Cardiac fibroblast (primary cell): ENCODE measurements at regions not wholly inside any gene's neighbourhood (a gene's known extent, or its start where the extent isn't known, plus 50 kb on each side); places are given as distances from the start of the nearest gene placed in this dataset.
"Not testable (repeated sequence)": the region's sequence is repeated elsewhere in the genome, so short reads cannot be mapped to it uniquely, and the experiment has no call there.

ENCODE experiments used
- DNase-seq, 2 donors: peaks; one replicate each; pipeline versions ENCODE4 v3.0.0 to v3.0.0-alpha.2; 2010; ENCODE audit warnings: low read depth in 2 of 2
- H3K4me3 ChIP-seq, 2 donors: replicated peaks in 1 of 2; 1 replicate in 1 of 2; 2 replicates in 1 of 2; pipeline ENCODE4 v1.5.1; 2011; ENCODE audit warnings: low read depth in 2 of 2, low read length in 2 of 2, mild to moderate bottlenecking in 2 of 2, moderate library complexity in 1 of 2
- TF ChIP-seq, protein P1 (sequence below): IDR thresholded peaks from one replicate; pipeline ENCODE4 v1.5.1; 2011; ENCODE audit warnings: low read depth, mild to moderate bottlenecking, low read length, inconsistent platforms

DNA sequence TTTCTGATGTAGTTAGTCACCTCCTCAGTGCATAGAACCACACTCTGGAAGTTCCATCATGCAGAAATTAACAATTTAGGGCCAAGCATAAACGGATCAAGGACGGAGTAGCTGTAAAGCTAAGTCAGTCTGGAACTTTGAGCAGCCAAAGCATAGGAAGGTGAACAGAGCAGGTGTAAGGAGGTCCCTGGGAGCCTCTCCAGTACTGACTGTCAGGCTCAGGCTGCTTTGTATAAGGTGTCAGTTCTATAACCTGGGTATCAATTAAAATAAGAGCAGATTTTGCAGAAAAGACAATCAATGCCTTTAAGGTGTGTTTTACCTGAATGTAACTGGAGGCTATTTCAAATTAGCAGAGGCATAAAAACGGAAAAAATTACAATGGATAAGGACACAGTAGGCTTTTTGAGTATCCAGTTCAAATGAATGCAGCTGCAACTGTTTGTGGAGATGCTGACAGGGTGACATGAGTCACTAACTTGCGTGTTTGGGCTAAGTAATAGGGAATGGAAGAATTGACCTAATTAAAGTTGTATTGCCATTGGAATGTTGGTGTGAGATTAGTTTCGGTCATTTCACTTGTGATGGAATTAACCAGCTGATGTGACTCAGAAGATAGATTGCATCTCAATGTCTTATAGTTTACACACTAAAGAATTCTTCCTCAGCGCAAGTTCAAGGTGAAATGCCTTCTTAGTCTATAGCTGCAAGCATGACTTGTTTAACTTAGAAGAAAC is 417.9 kb upstream of the CNTNAP2 start:
- DNase-seq: peak in 1 of 2 donors; percentile 9
- H3K4me3 ChIP-seq: no peak overlapping the region
- TF ChIP-seq, protein P1, sequence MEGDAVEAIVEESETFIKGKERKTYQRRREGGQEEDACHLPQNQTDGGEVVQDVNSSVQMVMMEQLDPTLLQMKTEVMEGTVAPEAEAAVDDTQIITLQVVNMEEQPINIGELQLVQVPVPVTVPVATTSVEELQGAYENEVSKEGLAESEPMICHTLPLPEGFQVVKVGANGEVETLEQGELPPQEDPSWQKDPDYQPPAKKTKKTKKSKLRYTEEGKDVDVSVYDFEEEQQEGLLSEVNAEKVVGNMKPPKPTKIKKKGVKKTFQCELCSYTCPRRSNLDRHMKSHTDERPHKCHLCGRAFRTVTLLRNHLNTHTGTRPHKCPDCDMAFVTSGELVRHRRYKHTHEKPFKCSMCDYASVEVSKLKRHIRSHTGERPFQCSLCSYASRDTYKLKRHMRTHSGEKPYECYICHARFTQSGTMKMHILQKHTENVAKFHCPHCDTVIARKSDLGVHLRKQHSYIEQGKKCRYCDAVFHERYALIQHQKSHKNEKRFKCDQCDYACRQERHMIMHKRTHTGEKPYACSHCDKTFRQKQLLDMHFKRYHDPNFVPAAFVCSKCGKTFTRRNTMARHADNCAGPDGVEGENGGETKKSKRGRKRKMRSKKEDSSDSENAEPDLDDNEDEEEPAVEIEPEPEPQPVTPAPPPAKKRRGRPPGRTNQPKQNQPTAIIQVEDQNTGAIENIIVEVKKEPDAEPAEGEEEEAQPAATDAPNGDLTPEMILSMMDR: no peak

GRCh38 chr7:145697412-145698107 is 419.0 kb upstream of the CNTNAP2 start:
- DNase-seq, H3K4me3 ChIP-seq: not testable (repeated sequence)

DNA sequence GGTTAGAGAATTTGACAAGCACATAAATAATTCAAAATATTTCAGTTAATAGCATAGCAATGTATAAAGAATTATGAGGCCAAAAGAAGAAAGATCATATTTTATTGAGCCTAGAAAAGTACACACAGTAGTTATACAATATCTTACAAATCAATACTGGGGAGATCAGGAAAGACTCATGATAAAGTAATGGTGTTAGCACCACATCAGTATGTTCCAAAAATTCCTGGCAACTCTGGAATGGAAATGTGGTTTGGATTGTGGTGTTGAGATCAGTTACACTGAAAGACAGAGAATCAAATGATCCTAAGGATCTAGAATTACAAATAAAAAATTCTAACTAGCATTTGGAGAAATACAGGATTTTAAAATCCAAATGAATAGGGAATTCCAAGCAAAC is 420.5 kb upstream of the CNTNAP2 start:
- TF ChIP-seq, protein P1: no peak

GRCh38 chr7:145692237-145692950 is 424.2 kb upstream of the CNTNAP2 start:
- peak; percentile 26 to 35 for DNase-seq
- TF ChIP-seq, protein P1: no peak
- H3K4me3 ChIP-seq: no peak overlapping the region

More for the DNA sequence above, 420.5 kb upstream of the CNTNAP2 start:
- no peak overlapping the region for H3K4me3 ChIP-seq
- DNase-seq: no peak

DNA sequence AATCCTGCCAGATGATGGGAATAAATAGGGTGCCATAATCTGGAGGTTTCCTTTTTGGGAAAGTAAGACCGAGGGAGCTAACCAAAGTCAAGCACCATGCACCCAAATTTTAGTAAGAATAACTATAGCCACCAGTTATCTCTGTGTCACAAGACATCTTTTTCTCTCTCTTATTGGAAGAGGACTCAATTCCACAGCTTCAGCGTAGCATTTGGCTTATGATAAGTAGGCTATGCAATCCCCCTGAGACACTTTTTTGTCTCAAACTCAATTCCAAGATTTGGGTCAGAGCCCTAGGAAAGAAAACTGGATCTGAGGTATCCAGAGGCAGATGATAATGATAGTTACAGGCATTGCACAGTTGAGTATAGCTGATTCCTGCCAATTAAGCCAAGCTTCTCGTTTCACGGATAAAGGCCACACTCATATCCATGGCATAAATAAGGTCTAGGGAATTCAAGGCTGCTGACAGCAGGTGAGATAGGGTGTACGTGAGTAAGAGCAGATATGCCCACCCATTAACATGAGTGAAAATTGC is 425.2 kb upstream of the CNTNAP2 start:
- no peak overlapping the region for H3K4me3 ChIP-seq
- TF ChIP-seq, protein P1: no peak
- DNase-seq: no peak

DNA sequence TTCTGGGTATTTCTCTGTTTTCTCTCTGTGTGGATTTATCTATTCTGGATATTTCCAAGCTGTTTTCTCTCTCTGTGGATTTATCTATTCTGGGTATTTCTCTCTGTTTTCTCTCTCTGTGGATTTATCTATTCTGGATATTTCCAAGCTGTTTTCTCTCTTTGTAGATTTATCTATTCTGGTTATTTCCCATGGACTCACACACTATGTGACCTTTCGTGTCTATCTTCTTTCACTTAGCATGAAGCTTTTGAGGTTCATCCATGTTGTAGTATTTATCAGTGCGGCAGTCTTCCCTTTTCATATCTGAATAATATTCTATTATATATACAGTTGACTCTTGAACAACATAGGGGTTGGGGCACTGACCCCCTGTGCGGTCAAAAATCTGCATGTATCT is 435.0 kb upstream of the CNTNAP2 start:
- no peak overlapping the region for H3K4me3 ChIP-seq
- no peak for DNase-seq
- TF ChIP-seq, protein P1: no peak

DNA sequence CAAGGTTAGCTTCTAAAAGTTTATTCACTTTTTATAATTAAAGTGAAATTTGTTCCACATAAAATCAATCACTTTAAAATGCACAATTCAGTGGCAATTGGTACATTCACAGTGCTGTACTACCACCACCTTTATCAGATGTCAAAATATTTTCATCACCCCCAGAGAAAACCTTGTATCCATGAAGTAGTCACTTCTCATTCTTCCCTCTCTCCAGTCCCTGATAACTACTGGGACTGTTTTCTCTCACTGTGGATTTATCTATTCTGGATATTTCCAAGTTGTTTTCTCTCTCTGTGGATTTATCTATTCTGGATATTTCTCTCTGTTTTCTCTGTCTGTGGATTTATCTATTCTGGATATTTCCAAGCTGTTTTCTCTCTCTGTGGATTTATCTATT is 435.4 kb upstream of the CNTNAP2 start:
- H3K4me3 ChIP-seq: no peak overlapping the region
- no peak for DNase-seq
- TF ChIP-seq, protein P1: no peak
